ENCODE measurements at regions not wholly inside any gene's neighbourhood (a gene's known extent, or its start where the extent isn't known, plus 50 kb on each side); places are given as distances from the start of the nearest gene placed in this dataset.
A peak's percentile ranks its signal among the peaks of the same experiment; 100 is the strongest.

GRCh38 chr4:58453956-58454355, 1343.8 kb upstream of the IGFBP7 start:
- no peaks in the 10 kb centered on the region for H3K36me3 ChIP-seq
- H3K27ac ChIP-seq, result no peak overlapping the region
- DNase-seq, result peak in 1 of 4 donors; percentile 3
- intact Hi-C loops (cut with DNase I), result no loop called here
- ATAC-seq, result no peak
- no peak overlapping the region for H3K4me3 ChIP-seq
- peaks cover 0 to 17% of the 10 kb centered on the region in 2 donors for H3K9me3 ChIP-seq
- H3K4me1 ChIP-seq, result no peaks in the 10 kb centered on the region
- no peak for TF ChIP-seq CTCF (IDR thresholded peaks at IDR 0.05)
- no peaks in the 10 kb centered on the region for H3K27me3 ChIP-seq

GRCh38 chr4:58451707-58452106, 1341.5 kb upstream of the IGFBP7 start:
- Histone ChIP-seq H3K27me3 (no peaks in the 10 kb centered on the region), H3K36me3 (no peaks in the 10 kb centered on the region), H3K27ac (no peak overlapping the region), H3K4me3 (no peak overlapping the region), H3K4me1 (no peaks in the 10 kb centered on the region), H3K9me3 (peaks cover 0 to 3% of the 10 kb centered on the region in 2 donors)
- no peak for TF ChIP-seq CTCF (IDR thresholded peaks at IDR 0.05)
- DNase-seq, result no peak
- intact Hi-C loops (cut with DNase I), result no loop called here
- ATAC-seq, result no peak

- no peaks in the 10 kb centered on the region for H3K36me3 ChIP-seq
- no peak for DNase-seq
- no peak overlapping the region for H3K27ac ChIP-seq
- no peak for TF ChIP-seq CTCF (IDR thresholded peaks at IDR 0.05)
- no peak for ATAC-seq
- no peak overlapping the region for H3K4me3 ChIP-seq
- no peaks in the 10 kb centered on the region for H3K27me3 ChIP-seq
- peaks cover 0 to 23% of the 10 kb centered on the region in 2 donors for H3K9me3 ChIP-seq
- no peaks in the 10 kb centered on the region for H3K4me1 ChIP-seq
- intact Hi-C loops (cut with DNase I), result no loop called here
Observed at GRCh38 chr4:58435871-58436270, 1325.7 kb upstream of the IGFBP7 start.

- Histone ChIP-seq H3K4me3 (no peak overlapping the region), H3K27me3 (no peaks in the 10 kb centered on the region), H3K9me3 (no peaks in the 10 kb centered on the region), H3K27ac (no peak overlapping the region), H3K4me1 (no peaks in the 10 kb centered on the region), H3K36me3 (no peaks in the 10 kb centered on the region)
- no peak for DNase-seq
- intact Hi-C loops (cut with DNase I), result no loop called here
- ATAC-seq, result no peak
- no peak for TF ChIP-seq CTCF (IDR thresholded peaks at IDR 0.05)
Observed at GRCh38 chr4:58413849-58414248, 1303.7 kb upstream of the IGFBP7 start.

GRCh38 chr4:58411904-58412303, 1301.7 kb upstream of the IGFBP7 start:
- TF ChIP-seq CTCF (IDR thresholded peaks at IDR 0.05), result no peak
- no peaks in the 10 kb centered on the region for H3K4me1 ChIP-seq
- DNase-seq, result no peak
- no peak overlapping the region for H3K4me3 ChIP-seq
- H3K27ac ChIP-seq, result no peak overlapping the region
- intact Hi-C loops (cut with DNase I), result no loop called here
- H3K27me3 ChIP-seq, result no peaks in the 10 kb centered on the region
- H3K9me3 ChIP-seq, result no peaks in the 10 kb centered on the region
- no peak for ATAC-seq
- H3K36me3 ChIP-seq, result no peaks in the 10 kb centered on the region

All from left lung (tissue), 4 donors.